Fibroblast of mammary gland (primary cell): ENCODE measurements at regions not wholly inside any gene's neighbourhood (a gene's known extent, or its start where the extent isn't known, plus 50 kb on each side); places are given as distances from the start of the nearest gene placed in this dataset.
A peak's percentile ranks its signal among the peaks of the same experiment; 100 is the strongest.

ENCODE experiments used
- DNase-seq: peaks from one replicate; pipeline ENCODE4 v3.0.0-alpha.2; 2010; ENCODE audit warnings: low read depth
- H3K4me3 ChIP-seq: 2 replicates; pipeline ENCODE4 v1.5.1; 2011; ENCODE audit warnings: low read depth, mild to moderate bottlenecking, low read length, moderate library complexity; ENCODE audit not compliant: control insufficient read depth
- CTCF ChIP-seq: conservative IDR thresholded peaks from 2 replicates; pipeline ENCODE4 v1.5.1; 2011; ENCODE audit warnings: low read depth, low read length, inconsistent platforms; ENCODE audit not compliant: control insufficient read depth, insufficient read depth

GRCh38 chr5:147985608-147986007, 78.2 kb upstream of the SPINK5 start:
- DNase-seq, result no peak
- no peak for TF ChIP-seq CTCF
- H3K4me3 ChIP-seq, result no peak overlapping the region

GRCh38 chr5:147983742-147984141, 77.4 kb upstream of the C5orf46 start:
- no peak for DNase-seq
- no peak overlapping the region for H3K4me3 ChIP-seq
- no peak for TF ChIP-seq CTCF

GRCh38 chr5:147981074-147981473, 74.7 kb upstream of the C5orf46 start:
- DNase-seq, result no peak
- H3K4me3 ChIP-seq, result no peak overlapping the region
- no peak for TF ChIP-seq CTCF

GRCh38 chr5:147979761-147980160, 73.4 kb upstream of the C5orf46 start:
- no peak for DNase-seq
- TF ChIP-seq CTCF, result no peak
- no peak overlapping the region for H3K4me3 ChIP-seq

- H3K4me3 ChIP-seq, result no peak overlapping the region
- no peak for DNase-seq
- no peak for TF ChIP-seq CTCF
Measured at GRCh38 chr5:147972076-147972840, 65.9 kb upstream of the C5orf46 start.

- DNase-seq, result no peak
- no peak for TF ChIP-seq CTCF
- no peak overlapping the region for H3K4me3 ChIP-seq
Measured at GRCh38 chr5:147971472-147971871, 65.1 kb upstream of the C5orf46 start.

GRCh38 chr5:147968855-147969254, 62.5 kb upstream of the C5orf46 start:
- peak; percentile 15 for DNase-seq
- H3K4me3 ChIP-seq, result no peak overlapping the region
- TF ChIP-seq CTCF, result no peak
